ENCODE measurements at regions not wholly inside any gene's neighbourhood (a gene's known extent, or its start where the extent isn't known, plus 50 kb on each side); places are given as distances from the start of the nearest gene placed in this dataset.

- TF ChIP-seq CTCF (IDR thresholded peaks at IDR 0.05; ENCODE audit: poor library complexity, severe bottlenecking) (no peak), POLR2AphosphoS5 (IDR thresholded peaks at IDR 0.05) (no peak), EZH2 (IDR thresholded peaks at IDR 0.05; ENCODE audit: borderline replicate concordance, insufficient read depth, low read length, poor library complexity, severe bottlenecking) (no peak), TAF1 (IDR thresholded peaks at IDR 0.05; ENCODE audit: low read depth) (no peak)
Measured at GRCh38 chr14:51479584-51480325, 172.0 kb upstream of the FRMD6 start.
